Loucy (cell line): ENCODE measurements at regions not wholly inside any gene's neighbourhood (a gene's known extent, or its start where the extent isn't known, plus 50 kb on each side); places are given as distances from the start of the nearest gene placed in this dataset.

Source experiments
- EZH2phosphoT487 ChIP-seq: fragments of 200-600 bp; IDR thresholded peaks from 2 replicates; pipeline ENCODE4 v1.6.1; 2018; ENCODE audit warnings: antibody characterized with exemption, mild to moderate bottlenecking, moderate library complexity, borderline replicate concordance
- TF ChIP-seq, protein P1 (sequence below): fragments of 200-600 bp; sonication (generic); conservative IDR thresholded peaks from 2 replicates; pipeline ENCODE4 v1.5.1; 2014; ENCODE audit warnings: mild to moderate bottlenecking, antibody characterized with exemption, low read length

- TF ChIP-seq, protein P1, sequence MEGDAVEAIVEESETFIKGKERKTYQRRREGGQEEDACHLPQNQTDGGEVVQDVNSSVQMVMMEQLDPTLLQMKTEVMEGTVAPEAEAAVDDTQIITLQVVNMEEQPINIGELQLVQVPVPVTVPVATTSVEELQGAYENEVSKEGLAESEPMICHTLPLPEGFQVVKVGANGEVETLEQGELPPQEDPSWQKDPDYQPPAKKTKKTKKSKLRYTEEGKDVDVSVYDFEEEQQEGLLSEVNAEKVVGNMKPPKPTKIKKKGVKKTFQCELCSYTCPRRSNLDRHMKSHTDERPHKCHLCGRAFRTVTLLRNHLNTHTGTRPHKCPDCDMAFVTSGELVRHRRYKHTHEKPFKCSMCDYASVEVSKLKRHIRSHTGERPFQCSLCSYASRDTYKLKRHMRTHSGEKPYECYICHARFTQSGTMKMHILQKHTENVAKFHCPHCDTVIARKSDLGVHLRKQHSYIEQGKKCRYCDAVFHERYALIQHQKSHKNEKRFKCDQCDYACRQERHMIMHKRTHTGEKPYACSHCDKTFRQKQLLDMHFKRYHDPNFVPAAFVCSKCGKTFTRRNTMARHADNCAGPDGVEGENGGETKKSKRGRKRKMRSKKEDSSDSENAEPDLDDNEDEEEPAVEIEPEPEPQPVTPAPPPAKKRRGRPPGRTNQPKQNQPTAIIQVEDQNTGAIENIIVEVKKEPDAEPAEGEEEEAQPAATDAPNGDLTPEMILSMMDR = no peak
- no peak for TF ChIP-seq EZH2phosphoT487
These were observed 83.2 kb upstream of the ADRA1B start for GRCh38 chr5:159833088-159833487.
